SU-DHL-6 (cell line): ENCODE measurements at regions not wholly inside any gene's neighbourhood (a gene's known extent, or its start where the extent isn't known, plus 50 kb on each side); places are given as distances from the start of the nearest gene placed in this dataset.
"Not testable (repeated sequence)": the region's sequence is repeated elsewhere in the genome, so short reads cannot be mapped to it uniquely, and the experiment has no call there.

Source experiments
- H2AFZ ChIP-seq: fragments of 200-600 bp; sonication (generic); 2 replicates; pipeline ENCODE4 v1.6.1; 2014; ENCODE audit warnings: low read depth, mild to moderate bottlenecking, moderate library complexity, mixed read lengths, antibody characterized with exemption, low read length; ENCODE audit not compliant: severe bottlenecking
- H3F3A ChIP-seq: fragments of 200-600 bp; shearing (Covaris generic); 2 replicates; pipeline ENCODE4 v1.6.0; 2016; ENCODE audit warnings: antibody characterized with exemption, mild to moderate bottlenecking; ENCODE audit not compliant: insufficient read depth
- H3K27ac ChIP-seq: fragments of 200-600 bp; sonication (generic); 2 replicates; pipeline ENCODE4 v1.5.1; 2016; ENCODE audit warnings: low read depth, mild to moderate bottlenecking, low read length, moderate library complexity, mixed read lengths
- H3K27me3 ChIP-seq: fragments of 200-600 bp; sonication (generic), shearing (Covaris generic); 2 replicates; pipeline ENCODE4 v1.6.0; 2014; ENCODE audit warnings: mild to moderate bottlenecking, low read length
- H3K36me3 ChIP-seq: fragments of 200-600 bp; sonication (generic); 2 replicates; pipeline ENCODE4 v1.6.1; 2014; ENCODE audit warnings: mild to moderate bottlenecking, low read length, mixed read lengths
- H3K4me2 ChIP-seq: fragments of 300-600, 200-600 bp; shearing (Covaris generic), sonication (generic); 2 replicates; pipeline ENCODE4 v1.6.0; 2014; ENCODE audit warnings: low read length, low read depth, mild to moderate bottlenecking; ENCODE audit not compliant: poor library complexity, severe bottlenecking
- H3K4me3 ChIP-seq: fragments of 200-600 bp; sonication (generic); 2 replicates; pipeline ENCODE4 v1.5.1; 2014; ENCODE audit warnings: antibody characterized with exemption, low read length, mild to moderate bottlenecking, mixed read lengths; ENCODE audit not compliant: insufficient read depth, poor library complexity, severe bottlenecking
- H3K79me2 ChIP-seq: fragments of 200-600 bp; sonication (generic); 2 replicates; pipeline ENCODE4 v1.6.1; 2014; ENCODE audit warnings: mild to moderate bottlenecking, low read length, moderate library complexity; ENCODE audit not compliant: insufficient read depth
- H3K9ac ChIP-seq: fragments of 200-600 bp; sonication (generic); 2 replicates; pipeline ENCODE4 v1.7.0; 2014; ENCODE audit warnings: mild to moderate bottlenecking, low read length
- H3K9me2 ChIP-seq: fragments of 200-600 bp; sonication (generic); replicated peaks from 2 replicates; pipeline ENCODE4 v1.6.1; 2014; ENCODE audit warnings: low read length; ENCODE audit not compliant: insufficient read depth
- H3K9me3 ChIP-seq: fragments of 200-600 bp; sonication (generic); 2 replicates; pipeline ENCODE4 v1.6.1; 2014; ENCODE audit warnings: low read length, mixed read lengths; ENCODE audit not compliant: insufficient read depth
- H4K20me1 ChIP-seq: fragments of 200-600 bp; sonication (generic); 2 replicates; pipeline ENCODE4 v1.6.1; 2014; ENCODE audit warnings: low read depth, mild to moderate bottlenecking, antibody characterized with exemption, low read length, moderate library complexity, mixed read lengths
- CTCF ChIP-seq: fragments of 200-600 bp; sonication (generic); IDR thresholded peaks from one replicate; pipeline ENCODE4 v1.5.1; 2017; ENCODE audit warnings: antibody characterized with exemption, mild to moderate bottlenecking, low read length, moderate library complexity; ENCODE audit not compliant: insufficient read depth, poor library complexity, severe bottlenecking
- EZH2phosphoT487 ChIP-seq: fragments of 200-600 bp; sonication (generic), shearing (Covaris generic); conservative IDR thresholded peaks from 2 replicates; pipeline ENCODE4 v1.6.1; 2018; ENCODE audit warnings: mild to moderate bottlenecking, antibody characterized with exemption, low read length, moderate library complexity, mixed read lengths

DNA sequence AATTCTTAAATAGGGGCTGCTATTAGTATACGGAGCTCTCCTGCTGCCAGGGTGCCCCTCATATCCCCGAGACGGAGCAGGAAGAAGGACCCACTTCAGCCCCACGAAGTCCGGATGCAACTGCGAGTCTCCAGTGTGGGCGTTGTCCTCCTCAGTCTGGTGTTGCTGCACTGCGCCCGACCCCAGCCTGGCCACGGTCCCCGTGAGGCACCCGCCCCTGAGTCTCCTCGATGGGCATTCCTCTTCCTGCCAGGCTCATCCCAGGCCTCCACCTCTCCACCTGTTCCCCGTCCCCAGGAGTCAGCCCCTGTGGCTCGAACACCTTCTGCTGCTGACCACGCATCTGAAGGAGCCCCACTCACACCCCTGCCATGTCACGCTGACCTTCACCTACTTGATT, 68.1 kb upstream of the SFSWAP start:
- Histone ChIP-seq H4K20me1 (no peaks in the 10 kb centered on the region), H2AFZ (no peak overlapping the region), H3F3A (no peaks in the 10 kb centered on the region), H3K36me3 (no peaks in the 10 kb centered on the region), H3K4me3 (no peak overlapping the region), H3K9ac (no peak overlapping the region), H3K4me2 (no peak overlapping the region), H3K79me2 (no peaks in the 10 kb centered on the region), H3K9me3 (no peaks in the 10 kb centered on the region), H3K27ac (no peak overlapping the region), H3K27me3 (no peaks in the 10 kb centered on the region), H3K9me2 (no peaks in the 10 kb centered on the region)
- TF ChIP-seq EZH2phosphoT487 (no peak), CTCF (no peak)

GRCh38 chr12:131643631-131644452, 67.0 kb upstream of the SFSWAP start:
- no peak overlapping the region for H3K27ac ChIP-seq
- no peaks in the 10 kb centered on the region for H3K9me2 ChIP-seq
- no peak overlapping the region for H3K9ac ChIP-seq
- no peak overlapping the region for H3K4me3 ChIP-seq
- no peaks in the 10 kb centered on the region for H3K9me3 ChIP-seq
- TF ChIP-seq EZH2phosphoT487 (no peak), CTCF (no peak)
- H4K20me1 ChIP-seq: no peaks in the 10 kb centered on the region
- no peak overlapping the region for H2AFZ ChIP-seq
- no peaks in the 10 kb centered on the region for H3K36me3 ChIP-seq
- H3F3A ChIP-seq: no peaks in the 10 kb centered on the region
- no peaks in the 10 kb centered on the region for H3K27me3 ChIP-seq
- H3K4me2 ChIP-seq: no peak overlapping the region
- no peaks in the 10 kb centered on the region for H3K79me2 ChIP-seq

- H3K4me2 ChIP-seq: no peak overlapping the region
- H3K79me2 ChIP-seq: no peaks in the 10 kb centered on the region
- H3K27me3 ChIP-seq: no peaks in the 10 kb centered on the region
- H3K4me3 ChIP-seq: no peak overlapping the region
- H3K27ac ChIP-seq: no peak overlapping the region
- H4K20me1 ChIP-seq: no peaks in the 10 kb centered on the region
- no peaks in the 10 kb centered on the region for H3K9me2 ChIP-seq
- no peaks in the 10 kb centered on the region for H3K36me3 ChIP-seq
- H3K9ac ChIP-seq: no peak overlapping the region
- TF ChIP-seq EZH2phosphoT487 (no peak), CTCF (no peak)
- no peaks in the 10 kb centered on the region for H3F3A ChIP-seq
- H2AFZ ChIP-seq: no peak overlapping the region
- no peaks in the 10 kb centered on the region for H3K9me3 ChIP-seq
These were observed 66.4 kb upstream of the SFSWAP start for GRCh38 chr12:131644481-131644880.

GRCh38 chr12:131644917-131645316, 66.0 kb upstream of the SFSWAP start:
- not testable (repeated sequence) for H3K27me3 ChIP-seq, H3K9ac ChIP-seq, H3K79me2 ChIP-seq, H3K4me2 ChIP-seq, H2AFZ ChIP-seq, H3F3A ChIP-seq, H3K27ac ChIP-seq, H3K9me2 ChIP-seq, H3K36me3 ChIP-seq, H3K9me3 ChIP-seq, H4K20me1 ChIP-seq, H3K4me3 ChIP-seq

DNA sequence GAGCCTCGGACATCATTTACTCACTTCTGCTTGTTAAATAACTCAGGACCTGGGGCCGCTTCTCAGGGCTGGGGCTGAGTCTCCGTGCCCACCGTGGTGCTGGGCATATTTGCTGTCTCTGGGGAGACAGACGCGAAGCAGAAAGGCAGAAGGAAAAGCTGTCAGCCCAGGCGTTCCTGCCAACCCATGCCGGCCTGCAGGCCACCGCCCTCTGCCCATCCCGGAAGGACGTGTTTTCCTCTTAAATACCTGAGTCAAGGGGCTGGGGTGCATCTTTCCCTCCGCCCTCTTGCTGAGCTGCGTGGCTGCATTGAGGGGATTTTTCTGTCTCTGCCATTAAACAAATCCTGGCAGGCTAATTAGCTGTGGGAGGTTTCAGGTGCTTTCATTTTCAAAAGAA, 65.3 kb upstream of the SFSWAP start:
- H3K27ac ChIP-seq, H3K9me3 ChIP-seq, H3F3A ChIP-seq, H4K20me1 ChIP-seq, H3K4me3 ChIP-seq, H3K9ac ChIP-seq, H3K79me2 ChIP-seq, H3K9me2 ChIP-seq, H3K36me3 ChIP-seq, H3K27me3 ChIP-seq, H3K4me2 ChIP-seq, H2AFZ ChIP-seq: not testable (repeated sequence)

DNA sequence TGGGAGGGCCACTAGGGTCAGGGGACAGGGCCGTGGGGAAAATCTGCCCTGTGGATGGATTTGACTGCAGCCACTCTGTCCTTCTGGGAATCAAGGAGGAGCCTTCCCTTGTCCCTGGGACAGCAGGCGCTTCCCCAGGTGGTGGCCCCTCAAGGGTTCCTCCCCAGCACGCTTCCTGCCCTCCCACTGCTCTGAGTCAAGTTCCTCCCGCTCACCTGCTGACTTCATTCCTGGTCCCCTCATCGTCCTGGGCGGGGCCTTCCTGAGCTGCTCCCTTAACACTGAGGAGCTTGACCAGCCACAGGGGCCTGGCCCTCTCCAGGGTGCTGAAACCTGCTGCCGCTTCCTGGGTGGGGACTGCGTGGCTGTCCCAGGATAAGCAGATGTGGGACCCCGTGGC, 64.4 kb upstream of the SFSWAP start:
- not testable (repeated sequence) for H3F3A ChIP-seq, H4K20me1 ChIP-seq, H2AFZ ChIP-seq, H3K4me3 ChIP-seq, H3K27me3 ChIP-seq, H3K9ac ChIP-seq, H3K79me2 ChIP-seq, H3K9me3 ChIP-seq, H3K27ac ChIP-seq, H3K4me2 ChIP-seq, H3K9me2 ChIP-seq, H3K36me3 ChIP-seq
